DND-41 (cell line): ENCODE measurements at regions not wholly inside any gene's neighbourhood (a gene's known extent, or its start where the extent isn't known, plus 50 kb on each side); places are given as distances from the start of the nearest gene placed in this dataset.

ENCODE experiments used
- ATAC-seq: fragments of 200-7000 bp; cut with Tn5 transposase; 3 replicates; pipeline ENCODE4 v1.9.1; 2021; ENCODE audit warnings: low read depth; ENCODE audit not compliant: insufficient read depth
- DNase-seq: peaks from one replicate; pipeline ENCODE4 v3.0.0-alpha.2; 2020
- H2AFZ ChIP-seq: 2 replicates; pipeline ENCODE4 v1.6.0; 2012; ENCODE audit warnings: low read depth, low read length
- H3K27ac ChIP-seq: 2 replicates; pipeline ENCODE4 v1.5.1; 2012; ENCODE audit warnings: low read length, inconsistent platforms
- H3K27me3 ChIP-seq: fragments of 200-600 bp; sonication (generic); 2 replicates; pipeline ENCODE4 v1.6.0; 2012; ENCODE audit warnings: low read length, mild to moderate bottlenecking, inconsistent platforms; ENCODE audit not compliant: insufficient read depth, poor library complexity
- H3K36me3 ChIP-seq: 2 replicates; pipeline ENCODE4 v1.5.1; 2012; ENCODE audit warnings: low read length, inconsistent platforms; ENCODE audit not compliant: insufficient read depth
- H3K4me1 ChIP-seq: 2 replicates; pipeline ENCODE4 v1.5.1; 2012; ENCODE audit warnings: mild to moderate bottlenecking, low read length; ENCODE audit not compliant: insufficient read depth
- H3K4me2 ChIP-seq: 2 replicates; pipeline ENCODE4 v1.6.0; 2012; ENCODE audit warnings: mild to moderate bottlenecking, moderate library complexity, low read length, inconsistent platforms; ENCODE audit not compliant: insufficient read depth
- H3K4me3 ChIP-seq, 2 experiments: fragments of 200-600 bp in 1 of 2; shearing (Covaris generic) in 1 of 2; 2 replicates each; pipeline ENCODE4 v1.5.1; 2012 to 2016; ENCODE audit warnings: inconsistent platforms in 2 of 2, low read length in 2 of 2, mild to moderate bottlenecking in 2 of 2, low read depth in 1 of 2, moderate library complexity in 1 of 2
- H3K79me2 ChIP-seq: 2 replicates; pipeline ENCODE4 v1.6.0; 2012; ENCODE audit warnings: low read length, inconsistent platforms; ENCODE audit not compliant: insufficient read depth
- H3K9ac ChIP-seq: 2 replicates; pipeline ENCODE4 v1.6.0; 2012; ENCODE audit warnings: low read depth, mild to moderate bottlenecking, inconsistent platforms, low read length, moderate library complexity
- H3K9me3 ChIP-seq: 2 replicates; pipeline ENCODE4 v1.5.1; 2012; ENCODE audit warnings: low read length, moderate library complexity, mild to moderate bottlenecking, inconsistent platforms; ENCODE audit not compliant: insufficient read depth, severe bottlenecking
- H4K20me1 ChIP-seq: 2 replicates; pipeline ENCODE4 v1.6.0; 2012; ENCODE audit warnings: low read length; ENCODE audit not compliant: insufficient read depth
- EZH2 ChIP-seq: IDR thresholded peaks from 3 replicates; pipeline ENCODE4 v1.6.1; 2012; ENCODE audit warnings: borderline replicate concordance, low read depth, mild to moderate bottlenecking, moderate library complexity, low read length, inconsistent platforms; ENCODE audit not compliant: severe bottlenecking
- TF ChIP-seq, protein P1 (sequence below): IDR thresholded peaks from 2 replicates; pipeline ENCODE4 v1.5.1; 2012; ENCODE audit warnings: borderline replicate concordance, low read length, moderate library complexity, mild to moderate bottlenecking; ENCODE audit not compliant: poor library complexity, severe bottlenecking; ENCODE audit errors: extremely low read depth

DNA sequence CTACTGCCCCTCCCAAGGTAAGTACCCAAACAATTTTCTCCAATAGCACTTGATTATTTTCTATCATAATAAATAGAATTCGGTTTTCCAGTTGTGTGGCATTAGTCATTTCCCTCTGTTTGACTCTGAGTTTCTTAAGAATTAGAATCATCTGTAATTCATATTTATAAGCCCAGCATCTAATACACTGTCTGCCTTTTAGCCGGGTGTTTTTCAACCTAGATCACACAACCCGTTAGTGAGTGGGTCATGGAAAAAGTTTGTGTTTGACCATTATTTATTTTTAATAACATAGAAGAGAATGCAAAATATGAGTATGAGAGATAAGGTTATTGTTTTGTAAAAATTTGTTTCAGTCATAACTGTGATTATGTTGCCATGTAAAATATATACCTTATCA lies 701.6 kb downstream of the RFPL4B start:
- no peaks in the 10 kb centered on the region for H4K20me1 ChIP-seq
- no peak for ATAC-seq

DNA sequence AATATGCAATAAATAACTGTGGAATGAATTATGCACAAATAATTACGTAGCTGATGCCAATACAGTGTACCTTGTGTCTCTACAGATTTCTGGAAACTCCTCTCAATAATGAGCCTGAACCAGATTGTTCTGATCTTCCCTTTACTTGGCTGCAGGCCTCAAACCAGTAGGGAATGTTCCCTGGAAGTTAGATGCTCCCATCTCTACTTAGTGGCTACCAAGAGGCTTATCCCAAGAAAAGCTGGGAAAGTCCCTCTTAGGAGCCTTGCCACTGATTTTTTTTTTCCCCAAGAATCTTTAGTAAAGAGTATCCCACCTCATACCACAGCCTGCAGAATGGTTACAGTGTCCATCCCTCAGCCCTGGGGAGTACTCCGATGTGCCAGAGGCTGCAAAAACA lies 702.1 kb downstream of the RFPL4B start:
- Histone ChIP-seq H4K20me1 (no peaks in the 10 kb centered on the region), H3K4me1 (no peaks in the 10 kb centered on the region), H3K9me3 (no peaks in the 10 kb centered on the region), H3K4me3 (no peak overlapping the region), H2AFZ (no peak overlapping the region), H3K9ac (no peak overlapping the region), H3K36me3 (no peaks in the 10 kb centered on the region), H3K27ac (no peak overlapping the region), H3K79me2 (no peaks in the 10 kb centered on the region), H3K27me3 (no peaks in the 10 kb centered on the region), H3K4me2 (no peak overlapping the region)
- ATAC-seq (no peak), DNase-seq (no peak)
- TF ChIP-seq, protein P1, sequence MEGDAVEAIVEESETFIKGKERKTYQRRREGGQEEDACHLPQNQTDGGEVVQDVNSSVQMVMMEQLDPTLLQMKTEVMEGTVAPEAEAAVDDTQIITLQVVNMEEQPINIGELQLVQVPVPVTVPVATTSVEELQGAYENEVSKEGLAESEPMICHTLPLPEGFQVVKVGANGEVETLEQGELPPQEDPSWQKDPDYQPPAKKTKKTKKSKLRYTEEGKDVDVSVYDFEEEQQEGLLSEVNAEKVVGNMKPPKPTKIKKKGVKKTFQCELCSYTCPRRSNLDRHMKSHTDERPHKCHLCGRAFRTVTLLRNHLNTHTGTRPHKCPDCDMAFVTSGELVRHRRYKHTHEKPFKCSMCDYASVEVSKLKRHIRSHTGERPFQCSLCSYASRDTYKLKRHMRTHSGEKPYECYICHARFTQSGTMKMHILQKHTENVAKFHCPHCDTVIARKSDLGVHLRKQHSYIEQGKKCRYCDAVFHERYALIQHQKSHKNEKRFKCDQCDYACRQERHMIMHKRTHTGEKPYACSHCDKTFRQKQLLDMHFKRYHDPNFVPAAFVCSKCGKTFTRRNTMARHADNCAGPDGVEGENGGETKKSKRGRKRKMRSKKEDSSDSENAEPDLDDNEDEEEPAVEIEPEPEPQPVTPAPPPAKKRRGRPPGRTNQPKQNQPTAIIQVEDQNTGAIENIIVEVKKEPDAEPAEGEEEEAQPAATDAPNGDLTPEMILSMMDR = no peak
- TF ChIP-seq EZH2 = no peak

More for the DNA sequence above, 701.6 kb downstream of the RFPL4B start:
- Histone ChIP-seq H3K27ac (no peak overlapping the region), H3K36me3 (no peaks in the 10 kb centered on the region), H3K4me1 (no peaks in the 10 kb centered on the region), H2AFZ (no peak overlapping the region), H3K9ac (no peak overlapping the region), H3K27me3 (no peaks in the 10 kb centered on the region), H3K79me2 (no peaks in the 10 kb centered on the region), H3K4me3 (no peak overlapping the region), H3K4me2 (no peak overlapping the region), H3K9me3 (no peaks in the 10 kb centered on the region)
- TF ChIP-seq EZH2 = no peak
- DNase-seq = no peak

DNA sequence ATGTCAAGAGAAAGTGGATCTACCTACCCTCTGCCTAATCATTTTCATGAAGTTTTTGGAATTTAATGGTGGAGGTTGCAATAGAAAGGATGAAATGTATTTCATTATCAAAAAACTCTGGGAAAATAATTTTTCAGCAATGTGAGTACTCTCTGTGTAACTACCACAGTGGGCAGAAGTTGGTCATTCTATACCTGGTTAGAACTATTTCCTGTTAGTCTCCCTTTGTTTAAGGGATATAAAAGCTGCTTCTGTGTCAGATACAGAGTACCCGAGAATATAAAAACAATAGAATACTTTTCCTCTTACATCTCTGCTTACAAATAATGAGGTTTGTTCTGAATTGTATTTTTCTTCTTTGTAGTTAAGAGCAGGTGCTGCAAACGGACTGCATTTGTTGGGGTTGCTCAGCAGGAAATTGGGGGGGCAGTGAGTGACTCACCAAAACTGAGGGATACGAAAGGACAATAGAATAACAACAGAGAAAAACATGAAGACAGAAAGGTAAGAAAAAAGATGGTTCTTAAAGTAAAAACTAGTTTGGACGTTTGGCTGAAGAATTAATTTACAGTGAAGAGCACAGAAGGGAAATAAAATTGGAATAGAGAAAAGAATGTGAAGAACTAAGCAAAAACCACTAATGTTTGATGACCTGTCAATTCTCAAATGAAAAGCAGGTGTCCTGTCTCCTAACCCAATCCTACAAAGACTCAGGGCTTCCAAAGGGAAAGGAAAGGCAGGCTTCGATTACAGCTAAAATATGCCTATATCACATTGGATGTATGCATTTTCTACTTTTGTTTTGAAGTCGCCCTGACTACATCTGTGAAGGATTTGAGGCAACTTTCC lies 703.1 kb downstream of the RFPL4B start:
- no peak overlapping the region for H3K9ac ChIP-seq
- H2AFZ ChIP-seq = no peak overlapping the region
- TF ChIP-seq EZH2 = no peak
- TF ChIP-seq, protein P1 = no peak
- no peak for DNase-seq
- H3K9me3 ChIP-seq = no peaks in the 10 kb centered on the region
- no peaks in the 10 kb centered on the region for H3K36me3 ChIP-seq
- H3K79me2 ChIP-seq = no peaks in the 10 kb centered on the region
- H3K27me3 ChIP-seq = no peaks in the 10 kb centered on the region
- no peak overlapping the region for H3K4me2 ChIP-seq
- H3K4me1 ChIP-seq = no peaks in the 10 kb centered on the region
- no peaks in the 10 kb centered on the region for H4K20me1 ChIP-seq
- ATAC-seq = no peak
- no peak overlapping the region for H3K27ac ChIP-seq
- no peak overlapping the region for H3K4me3 ChIP-seq

DNA sequence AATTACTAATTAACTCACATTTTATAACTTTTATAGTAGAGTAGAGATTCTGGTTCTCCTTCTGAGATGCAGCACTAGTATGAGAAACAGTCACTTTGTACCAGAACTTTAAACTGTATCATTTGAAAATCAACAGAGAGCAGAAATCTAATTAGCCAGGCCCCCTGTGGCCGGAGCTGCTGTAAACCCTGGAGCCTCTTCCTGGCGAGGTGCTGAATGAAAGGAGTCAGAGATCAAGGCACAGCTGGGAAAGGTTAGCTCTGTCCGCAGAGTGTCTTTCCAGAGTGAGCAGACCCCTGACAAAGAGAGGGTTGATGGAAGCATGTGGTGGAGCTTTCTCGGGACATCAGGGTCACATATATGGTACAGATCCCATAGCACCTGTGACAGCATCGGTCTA lies 703.8 kb downstream of the RFPL4B start:
- DNase-seq = no peak

More for the DNA sequence above, 703.8 kb downstream of the RFPL4B start:
- H3K9ac ChIP-seq = no peak overlapping the region
- H3K36me3 ChIP-seq = no peaks in the 10 kb centered on the region
- H3K4me1 ChIP-seq = no peaks in the 10 kb centered on the region
- H3K4me3 ChIP-seq = no peak overlapping the region
- H3K27me3 ChIP-seq = no peaks in the 10 kb centered on the region
- H3K9me3 ChIP-seq = no peaks in the 10 kb centered on the region
- no peak overlapping the region for H3K27ac ChIP-seq
- H3K4me2 ChIP-seq = no peak overlapping the region
- H3K79me2 ChIP-seq = no peaks in the 10 kb centered on the region
- TF ChIP-seq, protein P1 = no peak
- no peak for TF ChIP-seq EZH2
- no peaks in the 10 kb centered on the region for H4K20me1 ChIP-seq
- H2AFZ ChIP-seq = no peak overlapping the region
- no peak for ATAC-seq
